PC-9 (cell line): ENCODE measurements at regions not wholly inside any gene's neighbourhood (a gene's known extent, or its start where the extent isn't known, plus 50 kb on each side); places are given as distances from the start of the nearest gene placed in this dataset.

Source experiments
- BruUV-seq: library from RNA; stranded (reverse); fragments of 400-500 nt; replicated peaks from 2 replicates; lab custom pipeline; 2021; lab: Mats Ljungman, UMichigan
- CTCF ChIA-PET: fragments of 300-600 bp; sonication (Branson Sonifier 250); formaldehyde crosslinking; loops from one replicate; lab custom pipeline; 2022; ENCODE audit warnings: antibody characterized with exemption; lab: Charles Lee
- POLR2A ChIA-PET: fragments of 300-600 bp; sonication (Branson Sonifier 250); formaldehyde crosslinking; loops from one replicate; lab custom pipeline; 2022; ENCODE audit warnings: antibody characterized with exemption; ENCODE audit not compliant: unreplicated experiment; lab: Charles Lee
- DNase-seq, 2 experiments: peaks; one replicate each; pipeline versions ENCODE4 v3.0.0 to v3.0.0-alpha.2; 2015 to 2022; ENCODE audit warnings: mixed read lengths in 1 of 2
- H2AFZ ChIP-seq: fragments of 200-600 bp; sonication (generic); 2 replicates; pipeline ENCODE4 v1.8.1; 2017; ENCODE audit warnings: antibody characterized with exemption
- H3F3A ChIP-seq: fragments of 200-600 bp; sonication (generic); 2 replicates; pipeline ENCODE4 v1.8.1; 2017; ENCODE audit warnings: antibody characterized with exemption, mild to moderate bottlenecking, low read depth; ENCODE audit not compliant: insufficient read depth
- H3K27ac ChIP-seq: fragments of 200-600 bp; sonication (generic); 2 replicates; pipeline ENCODE4 v1.6.1; 2016; ENCODE audit warnings: mixed run types
- H3K27me3 ChIP-seq: fragments of 200-600 bp; sonication (generic); 2 replicates; pipeline ENCODE4 v1.6.1; 2016; ENCODE audit warnings: low read depth, mixed run types; ENCODE audit not compliant: insufficient read depth
- H3K36me3 ChIP-seq: fragments of 200-600 bp; sonication (generic); 2 replicates; pipeline ENCODE4 v1.6.1; 2016; ENCODE audit warnings: low read depth, mixed run types
- H3K4me1 ChIP-seq: fragments of 200-600 bp; sonication (generic); replicated peaks from 2 replicates; pipeline ENCODE4 v1.6.1; 2016; ENCODE audit warnings: mixed run types; ENCODE audit not compliant: insufficient read depth
- H3K4me2 ChIP-seq: fragments of 200-600 bp; sonication (generic); 2 replicates; pipeline ENCODE4 v1.6.1; 2017; ENCODE audit warnings: mixed run types
- H3K4me3 ChIP-seq: fragments of 200-600 bp; sonication (generic); 2 replicates; pipeline ENCODE4 v1.6.1; 2016; ENCODE audit warnings: mixed run types
- H3K79me2 ChIP-seq: fragments of 200-600 bp; sonication (generic); 2 replicates; pipeline ENCODE4 v1.6.1; 2017; ENCODE audit warnings: low read depth, mixed run types
- H3K9me2 ChIP-seq: fragments of 200-600 bp; sonication (generic); 2 replicates; pipeline ENCODE4 v1.8.1; 2017; ENCODE audit warnings: mild to moderate bottlenecking; ENCODE audit not compliant: insufficient read depth
- H3K9me3 ChIP-seq: fragments of 200-600 bp; sonication (generic); 2 replicates; pipeline ENCODE4 v1.8.1; 2016; ENCODE audit warnings: low read depth; ENCODE audit not compliant: insufficient read depth
- H4K20me1 ChIP-seq: fragments of 200-600 bp; sonication (generic); 2 replicates; pipeline ENCODE4 v1.8.1; 2017; ENCODE audit not compliant: insufficient read depth
- EZH2 ChIP-seq: fragments of 200-600 bp; sonication (generic); IDR thresholded peaks from 2 replicates; pipeline ENCODE4 v1.8.0; 2017; ENCODE audit warnings: antibody characterized with exemption, low read depth
- intact Hi-C: fragments of 100-400 bp; cut with micrococcal nuclease; formaldehyde crosslinking; loops from one replicate; pipeline ENCODE4 v1.10.0; 2022; ENCODE audit not compliant: unreplicated experiment
- TF ChIP-seq, protein P1 (sequence below): fragments of 200-600 bp; sonication (generic); conservative IDR thresholded peaks from 2 replicates; pipeline ENCODE4 v1.6.1; 2017; ENCODE audit warnings: mixed run types, antibody characterized with exemption, mild to moderate bottlenecking, moderate library complexity

DNA sequence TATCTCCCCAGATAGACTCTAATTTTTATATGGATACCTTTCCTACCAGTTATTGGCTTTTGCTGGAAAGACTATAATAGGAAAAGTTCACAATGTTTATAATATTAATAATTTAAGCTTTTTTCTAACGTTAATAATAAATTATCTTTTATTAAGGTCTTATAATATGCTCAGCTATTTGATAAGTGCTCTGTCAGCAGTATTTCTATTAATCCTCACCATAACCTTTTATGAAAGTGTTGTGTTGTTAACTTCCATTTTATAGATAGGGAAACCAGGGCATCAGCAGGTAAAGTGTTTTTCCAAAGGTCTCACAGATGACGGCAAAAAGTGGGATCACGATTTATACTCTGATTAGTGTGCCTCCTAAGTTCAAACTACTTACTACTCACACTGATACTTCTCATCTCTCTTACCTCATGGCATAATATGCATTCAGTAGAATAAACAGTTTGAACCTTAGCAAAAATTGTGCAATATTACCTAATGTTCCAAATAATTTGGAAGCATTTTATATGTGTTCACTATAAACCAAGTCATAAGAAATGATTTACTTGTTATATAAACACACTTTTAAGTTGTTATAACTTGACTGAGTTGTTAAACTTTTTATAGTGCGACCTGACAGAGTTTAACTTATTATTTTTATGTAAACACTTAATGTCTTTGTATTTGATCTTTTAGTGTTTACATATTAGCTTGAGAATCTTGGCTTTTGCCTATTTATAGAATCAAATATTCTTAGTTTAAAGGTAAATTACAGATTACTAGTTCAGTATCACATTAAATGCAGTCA lies 274.9 kb upstream of the DCBLD2 start:
- ChIA-PET CTCF (interaction anchor here (0.5 kb wide), 1 partner anchor 153 kb away, joined by 5 read pairs; no protein-coding TSS in a partner anchor), POLR2A (interaction anchor here (0.5 kb wide), 1 partner anchor 21 kb away, joined by 11 read pairs; no protein-coding TSS in a partner anchor)
- Histone ChIP-seq H3F3A (no peaks in the 10 kb centered on the region), H3K4me2 (no peak overlapping the region), H2AFZ (no peak overlapping the region), H3K36me3 (no peaks in the 10 kb centered on the region), H4K20me1 (no peaks in the 10 kb centered on the region), H3K79me2 (no peaks in the 10 kb centered on the region), H3K27ac (no peak overlapping the region), H3K27me3 (no peaks in the 10 kb centered on the region), H3K9me2 (no peaks in the 10 kb centered on the region), H3K4me3 (no peak overlapping the region), H3K4me1 (no peaks in the 10 kb centered on the region), H3K9me3 (no peaks in the 10 kb centered on the region)
- no TSS peak for BruUV-seq
- TF ChIP-seq EZH2 = no peak
- TF ChIP-seq, protein P1, sequence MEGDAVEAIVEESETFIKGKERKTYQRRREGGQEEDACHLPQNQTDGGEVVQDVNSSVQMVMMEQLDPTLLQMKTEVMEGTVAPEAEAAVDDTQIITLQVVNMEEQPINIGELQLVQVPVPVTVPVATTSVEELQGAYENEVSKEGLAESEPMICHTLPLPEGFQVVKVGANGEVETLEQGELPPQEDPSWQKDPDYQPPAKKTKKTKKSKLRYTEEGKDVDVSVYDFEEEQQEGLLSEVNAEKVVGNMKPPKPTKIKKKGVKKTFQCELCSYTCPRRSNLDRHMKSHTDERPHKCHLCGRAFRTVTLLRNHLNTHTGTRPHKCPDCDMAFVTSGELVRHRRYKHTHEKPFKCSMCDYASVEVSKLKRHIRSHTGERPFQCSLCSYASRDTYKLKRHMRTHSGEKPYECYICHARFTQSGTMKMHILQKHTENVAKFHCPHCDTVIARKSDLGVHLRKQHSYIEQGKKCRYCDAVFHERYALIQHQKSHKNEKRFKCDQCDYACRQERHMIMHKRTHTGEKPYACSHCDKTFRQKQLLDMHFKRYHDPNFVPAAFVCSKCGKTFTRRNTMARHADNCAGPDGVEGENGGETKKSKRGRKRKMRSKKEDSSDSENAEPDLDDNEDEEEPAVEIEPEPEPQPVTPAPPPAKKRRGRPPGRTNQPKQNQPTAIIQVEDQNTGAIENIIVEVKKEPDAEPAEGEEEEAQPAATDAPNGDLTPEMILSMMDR = no peak
- DNase-seq = no peak
- intact Hi-C loops = loop anchor here (5.0 kb wide), 1 partner anchor 574 kb away; no protein-coding TSS in a partner anchor

DNA sequence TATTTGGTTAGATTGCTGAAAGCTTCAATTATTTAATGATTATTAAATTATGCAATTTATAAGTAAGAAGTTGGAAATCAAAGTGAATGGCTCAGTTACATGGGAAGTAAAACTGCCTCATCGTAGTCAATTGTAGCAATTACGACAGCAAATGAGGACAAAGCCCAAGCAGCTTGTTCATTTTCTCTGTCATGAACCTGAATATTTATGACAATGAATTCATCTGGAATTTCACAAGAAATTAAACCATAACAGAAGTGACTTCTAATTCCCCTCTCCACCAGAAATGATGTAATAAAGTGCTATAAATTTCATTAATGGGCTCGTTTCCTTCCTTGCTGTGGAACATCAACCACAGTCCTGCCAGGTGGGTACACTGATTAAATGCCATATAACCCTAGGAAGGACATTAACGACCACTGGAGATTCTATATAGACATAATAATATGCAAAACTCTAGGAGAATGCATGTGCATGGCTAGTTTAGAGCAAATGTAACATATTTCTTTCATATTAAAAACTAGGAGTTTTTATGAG lies 273.8 kb upstream of the DCBLD2 start:
- intact Hi-C loops = loop anchor here (5.0 kb wide), 1 partner anchor 573 kb away; no protein-coding TSS in a partner anchor
- H3K27me3 ChIP-seq = no peaks in the 10 kb centered on the region
- no peaks in the 10 kb centered on the region for H3K36me3 ChIP-seq
- no peaks in the 10 kb centered on the region for H3F3A ChIP-seq
- ChIA-PET POLR2A (no interaction called here), CTCF (no interaction called here)
- H3K9me3 ChIP-seq = no peaks in the 10 kb centered on the region
- H3K4me1 ChIP-seq = no peaks in the 10 kb centered on the region
- no peak for DNase-seq
- TF ChIP-seq EZH2 = no peak
- TF ChIP-seq, protein P1 = no peak
- no TSS peak for BruUV-seq
- no peaks in the 10 kb centered on the region for H4K20me1 ChIP-seq
- H3K4me3 ChIP-seq = no peak overlapping the region
- no peaks in the 10 kb centered on the region for H3K79me2 ChIP-seq
- H2AFZ ChIP-seq = no peak overlapping the region
- no peaks in the 10 kb centered on the region for H3K9me2 ChIP-seq
- no peak overlapping the region for H3K4me2 ChIP-seq
- no peak overlapping the region for H3K27ac ChIP-seq

DNA sequence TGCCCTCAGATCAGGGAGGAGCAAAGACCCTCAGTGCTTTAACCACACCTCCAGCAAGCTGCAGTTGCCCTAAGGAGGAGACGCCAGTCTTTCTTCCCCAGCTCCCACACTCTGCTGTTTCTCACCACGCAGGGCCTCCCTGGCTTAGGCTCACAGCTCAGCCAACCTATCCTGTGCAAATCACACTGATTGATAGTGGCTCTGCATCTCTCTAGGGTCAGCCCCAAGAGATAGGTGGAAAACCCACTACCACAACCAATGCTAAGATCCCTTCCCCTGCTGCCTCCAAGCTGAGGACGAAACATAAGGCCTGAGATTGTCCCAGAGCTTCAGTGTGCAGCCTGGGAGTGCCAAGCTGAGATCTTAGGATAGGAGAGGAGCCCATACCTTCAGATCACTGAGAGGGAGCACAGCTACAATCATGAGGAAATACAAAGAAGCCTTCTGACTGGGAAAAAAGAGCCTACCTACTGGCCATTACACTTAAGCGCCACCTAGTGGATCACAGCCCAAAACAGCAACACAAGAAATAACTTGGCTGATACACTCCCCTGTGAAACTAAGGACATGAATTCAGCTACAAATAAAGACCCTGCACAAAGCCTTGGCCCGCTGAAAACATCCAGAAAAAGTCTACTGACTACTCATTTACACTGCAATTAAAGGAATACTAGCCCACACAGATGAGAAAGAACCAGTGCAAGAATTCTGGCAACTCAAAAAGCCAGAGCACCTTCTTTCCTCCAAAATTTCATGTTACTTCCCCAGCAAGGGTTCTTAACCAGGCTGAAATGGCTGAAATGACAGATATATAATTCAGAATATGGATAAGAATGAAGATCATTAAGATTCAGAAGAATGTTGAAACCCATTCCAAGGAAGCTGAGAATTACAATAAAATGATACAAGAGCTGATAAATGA lies 271.5 kb upstream of the DCBLD2 start:
- CTCF ChIA-PET = interaction anchor here (0.5 to 1.7 kb wide), 6 partner anchors 150 to 1081 kb away, joined by 3 to 10 read pairs (median 4); partner anchors contain the start of gene DCBLD2
- no peaks in the 10 kb centered on the region for H3K4me1 ChIP-seq
- POLR2A ChIA-PET = interaction anchor here (0.6 kb wide), 1 partner anchor 175 kb away, joined by 3 read pairs; no protein-coding TSS in a partner anchor
- no peak overlapping the region for H3K4me3 ChIP-seq
- H3K79me2 ChIP-seq = no peaks in the 10 kb centered on the region
- peak; percentile 58 to 59 for DNase-seq
- H3F3A ChIP-seq = no peaks in the 10 kb centered on the region
- intact Hi-C loops = loop anchor here (1.0 to 5.0 kb wide), 5 partner anchors 59 to 579 kb away; no protein-coding TSS in a partner anchor
- H2AFZ ChIP-seq = peak overlapping the region; percentile 6; the same call in 1 of the 2 replicates
- no peaks in the 10 kb centered on the region for H3K9me3 ChIP-seq
- no peaks in the 10 kb centered on the region for H4K20me1 ChIP-seq
- H3K9me2 ChIP-seq = no peaks in the 10 kb centered on the region
- no peak overlapping the region for H3K27ac ChIP-seq
- no peaks in the 10 kb centered on the region for H3K36me3 ChIP-seq
- no TSS peak for BruUV-seq
- no peaks in the 10 kb centered on the region for H3K27me3 ChIP-seq
- no peak overlapping the region for H3K4me2 ChIP-seq
- TF ChIP-seq, protein P1 = peak; percentile 97
- TF ChIP-seq EZH2 = no peak
